HG03066 (cell line): ENCODE measurements at regions not wholly inside any gene's neighbourhood (a gene's known extent, or its start where the extent isn't known, plus 50 kb on each side); places are given as distances from the start of the nearest gene placed in this dataset.
"Not testable (repeated sequence)": the region's sequence is repeated elsewhere in the genome, so short reads cannot be mapped to it uniquely, and the experiment has no call there.

Experiments used
- ATAC-seq: cut with Tn5 transposase; IDR thresholded peaks from one replicate; pipeline ENCODE4 v1.9.1; 2021; ENCODE audit warnings: low read depth; ENCODE audit not compliant: unreplicated experiment

DNA sequence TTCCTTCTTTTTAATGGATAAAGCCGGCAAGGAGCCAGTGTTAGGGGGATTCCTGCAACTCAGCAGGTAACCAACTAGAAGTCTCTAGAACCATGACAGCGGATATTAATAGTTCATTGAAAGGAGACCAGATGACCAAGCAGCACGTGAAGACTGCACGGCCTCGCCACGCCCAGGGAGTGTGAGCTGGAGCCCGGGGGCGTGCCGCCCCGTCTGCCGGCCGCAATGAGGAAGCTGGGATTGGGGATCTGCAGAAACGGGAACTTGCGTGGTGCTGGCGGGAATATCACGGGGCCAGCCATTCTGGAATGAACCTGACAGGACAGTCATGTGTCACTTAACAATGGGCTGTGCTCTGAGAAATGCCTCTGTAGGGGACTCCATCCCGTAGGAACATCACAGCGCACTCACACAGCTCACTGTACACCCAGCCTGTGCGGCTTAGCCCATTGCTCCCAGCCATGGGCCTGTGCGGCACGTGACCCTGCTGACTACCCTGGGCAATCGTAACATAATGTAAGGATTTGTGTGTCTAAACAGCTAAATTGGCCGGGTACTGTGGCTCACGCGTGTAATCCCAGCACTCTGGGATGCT, 4092.8 kb upstream of the TPTE start:
- ATAC-seq, result not testable (repeated sequence)

DNA sequence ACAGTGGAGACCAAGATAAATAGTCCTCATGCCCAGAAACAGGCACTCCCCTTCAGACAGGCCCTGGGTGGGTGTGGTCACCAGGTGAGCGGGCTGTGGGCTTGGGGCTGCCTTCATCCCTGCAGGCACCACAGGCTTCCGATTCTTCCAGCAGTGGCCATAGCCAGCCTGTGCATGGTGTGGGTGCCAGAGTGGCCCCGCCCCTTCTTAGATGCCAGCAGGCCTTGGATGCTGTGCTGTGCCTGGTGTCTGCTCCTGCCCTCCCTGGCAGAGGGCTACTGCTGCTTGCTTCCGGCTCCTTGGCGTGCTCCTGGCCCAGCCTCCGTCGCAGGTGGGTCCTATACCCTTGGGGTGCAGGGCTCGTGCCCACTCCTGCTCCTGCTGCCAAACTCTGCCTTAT, 4091.5 kb upstream of the TPTE start:
- ATAC-seq, result not testable (repeated sequence)

DNA sequence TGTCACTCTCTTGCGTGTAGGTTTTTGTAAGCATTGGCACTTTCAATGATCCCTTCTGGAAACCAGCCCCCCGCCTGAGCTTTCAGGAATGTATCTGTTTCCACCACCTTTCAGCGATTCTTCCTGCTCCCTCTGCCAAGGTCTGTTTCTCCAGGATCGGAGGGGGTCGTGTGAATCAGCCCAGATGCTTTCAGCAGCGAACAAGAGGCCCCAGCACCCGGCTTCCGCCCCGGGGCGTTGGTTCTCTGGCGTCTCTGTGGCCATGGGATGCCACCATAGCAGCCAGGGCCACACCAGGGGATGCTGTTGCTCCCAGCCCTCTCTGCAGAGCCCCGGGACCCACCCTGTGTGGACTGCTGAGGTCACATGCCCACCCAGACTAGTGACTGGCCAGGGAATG, 4088.2 kb upstream of the TPTE start:
- ATAC-seq, result not testable (repeated sequence)

DNA sequence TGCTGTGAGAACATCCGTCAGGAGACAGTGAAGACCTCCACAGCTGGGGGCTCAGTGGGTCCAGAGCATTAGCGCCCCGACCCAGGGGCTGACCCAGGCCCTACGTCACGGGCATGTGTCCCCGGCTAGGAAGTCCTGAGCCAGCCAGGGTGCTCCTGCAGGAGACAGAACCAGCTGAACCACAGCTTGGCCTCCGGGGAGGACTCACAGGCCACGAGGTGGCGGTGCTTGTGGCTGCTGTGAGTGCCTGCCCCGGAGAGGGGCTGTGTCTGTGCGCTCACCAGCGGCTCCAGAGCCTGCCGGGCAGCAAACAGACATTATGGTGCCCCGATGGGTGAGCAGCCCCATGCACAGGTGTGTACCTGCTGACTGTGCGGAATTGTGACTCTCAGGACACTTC, 4085.2 kb upstream of the TPTE start:
- ATAC-seq, result not testable (repeated sequence)

DNA sequence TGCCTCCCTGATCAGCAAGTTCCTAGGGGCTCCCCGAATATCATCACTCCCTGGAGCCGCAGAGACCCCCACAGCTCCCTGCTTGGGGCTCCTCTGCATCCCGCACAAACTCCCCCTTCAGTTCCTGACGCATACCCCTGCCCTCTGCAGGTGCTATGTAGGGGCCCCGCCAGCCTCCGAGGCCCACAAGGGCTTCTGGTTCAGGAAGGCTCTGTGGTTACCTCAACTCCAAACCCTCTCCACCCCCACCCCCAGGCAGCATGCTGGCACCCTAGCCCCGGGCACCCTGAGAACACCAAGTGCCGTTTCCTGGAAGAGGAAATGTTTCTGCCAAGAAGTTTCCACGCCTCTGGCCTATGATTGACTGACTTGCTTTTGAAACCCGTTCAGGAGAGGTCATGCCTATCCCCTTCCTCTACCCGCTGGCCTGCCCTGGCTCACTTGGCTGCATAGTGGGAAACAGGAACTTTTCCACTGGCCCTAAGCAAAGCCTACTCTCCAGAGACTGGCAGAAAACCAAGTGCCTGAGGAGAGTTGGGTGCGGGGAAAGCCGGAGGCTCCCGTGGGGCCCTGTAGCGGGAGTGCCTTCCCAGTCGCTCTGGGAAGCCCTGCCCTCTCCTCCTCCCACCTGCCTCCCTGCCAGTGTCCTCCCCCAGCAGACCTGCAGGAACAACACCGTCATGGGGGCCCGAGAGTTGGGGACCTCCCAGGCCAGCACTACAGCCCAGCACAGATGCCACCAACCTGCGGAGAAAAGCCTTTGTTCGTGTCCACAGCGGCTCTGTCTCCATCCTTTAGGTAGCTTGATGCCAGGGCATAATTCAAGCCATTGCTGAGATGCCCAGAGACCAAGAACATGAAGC, 4084.2 kb upstream of the TPTE start:
- ATAC-seq, result not testable (repeated sequence)

DNA sequence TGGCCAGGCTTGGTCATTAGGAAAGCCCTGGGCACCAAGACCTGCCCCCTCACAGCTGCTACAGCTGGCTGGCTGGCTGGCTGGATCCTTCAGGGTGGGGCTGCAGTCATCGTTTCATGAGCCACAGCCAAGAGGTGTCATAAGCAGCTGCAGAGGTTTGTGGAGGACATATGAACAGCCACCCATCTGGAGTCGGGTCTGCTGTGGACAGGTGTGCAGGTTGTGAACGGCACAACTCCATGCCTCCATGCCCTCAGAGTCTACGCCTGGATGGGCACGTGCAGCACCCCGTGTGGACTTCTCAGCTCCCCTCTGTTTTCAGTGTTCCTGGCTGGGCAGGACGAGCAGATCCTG, 4083.6 kb upstream of the TPTE start:
- ATAC-seq, result not testable (repeated sequence)

DNA sequence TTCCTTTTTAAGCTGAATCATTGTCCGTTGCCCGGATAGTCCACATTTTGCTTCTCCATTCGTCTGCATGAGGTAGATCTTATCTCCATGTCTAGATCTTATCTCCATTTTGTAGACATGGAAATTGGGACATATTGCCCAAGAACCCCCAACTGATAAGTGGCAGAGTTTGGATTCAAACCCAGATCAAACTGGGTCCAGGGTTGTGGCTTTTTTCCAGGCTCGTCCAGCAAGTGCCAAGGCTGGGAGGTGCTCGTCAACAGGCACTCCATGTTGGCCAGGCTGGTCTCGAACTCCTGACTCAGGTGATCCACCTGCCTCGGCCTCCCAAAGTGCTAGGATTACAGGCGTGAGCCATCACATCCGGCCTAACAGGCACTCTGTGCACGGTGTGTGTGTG, 4082.3 kb upstream of the TPTE start:
- not testable (repeated sequence) for ATAC-seq

DNA sequence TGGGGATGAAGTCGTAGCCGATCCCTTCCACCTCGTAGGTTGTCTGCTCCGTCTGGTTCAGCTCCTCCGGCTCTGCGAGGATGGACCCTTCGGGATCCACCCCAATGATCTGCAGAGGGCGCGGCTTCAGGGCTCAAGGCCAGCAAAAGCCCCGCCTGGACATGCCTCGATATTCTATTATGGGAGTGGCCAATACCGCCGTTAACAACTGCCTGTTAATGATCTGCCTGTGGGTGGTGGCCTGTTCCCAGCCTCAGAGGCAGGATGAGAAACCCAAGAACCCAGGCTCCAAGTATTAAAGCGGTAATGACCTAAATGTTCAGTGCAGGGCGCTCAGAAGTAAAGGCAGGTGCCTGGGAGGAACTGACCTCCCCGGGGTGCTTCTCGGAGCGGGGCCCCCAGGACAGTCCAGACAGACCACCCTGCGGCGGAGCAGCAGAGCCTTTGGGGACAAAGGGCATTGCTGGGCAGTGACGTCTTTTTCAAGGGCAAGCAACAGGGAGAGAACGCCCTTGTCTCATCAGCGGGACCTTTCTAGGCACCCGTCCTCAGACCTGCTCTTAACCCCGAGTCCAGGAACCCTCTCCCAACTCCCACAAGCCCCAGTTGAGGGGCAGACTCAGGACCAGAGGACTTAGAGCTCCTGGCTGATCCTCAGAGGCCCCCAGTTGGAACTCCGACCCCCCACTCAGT, 4066.6 kb upstream of the TPTE start:
- ATAC-seq, result not testable (repeated sequence)

DNA sequence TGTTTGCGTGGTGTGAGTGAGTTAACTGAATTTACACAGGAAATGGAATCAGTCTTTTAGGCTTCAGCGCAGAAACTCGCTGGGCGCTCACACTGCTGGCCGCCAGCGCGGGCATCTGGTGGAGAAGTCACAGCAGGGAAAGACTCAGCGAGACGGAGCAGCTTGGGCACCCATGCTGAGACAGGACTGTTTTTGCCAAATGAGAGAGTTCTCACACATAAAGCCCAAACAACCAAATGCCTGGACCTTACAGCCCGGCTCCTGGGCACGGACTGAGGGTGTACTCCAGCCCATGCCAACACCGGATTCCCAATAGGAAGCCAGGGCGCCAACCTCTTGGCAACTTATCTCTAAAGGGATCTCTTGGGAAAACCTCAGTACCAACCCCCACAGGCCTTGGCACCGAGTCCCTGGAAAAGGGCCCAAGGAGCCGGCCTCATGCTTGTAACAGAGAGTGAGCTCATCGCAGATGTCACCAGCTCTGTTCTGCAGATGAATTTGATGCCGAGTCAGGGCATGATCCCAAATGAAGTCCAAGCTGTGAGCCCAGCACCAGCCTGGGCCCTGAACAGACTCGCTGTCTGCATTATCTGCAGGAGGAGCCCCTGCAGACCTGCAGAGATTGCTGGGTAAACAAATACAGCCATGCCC, 4065.2 kb upstream of the TPTE start:
- not testable (repeated sequence) for ATAC-seq

DNA sequence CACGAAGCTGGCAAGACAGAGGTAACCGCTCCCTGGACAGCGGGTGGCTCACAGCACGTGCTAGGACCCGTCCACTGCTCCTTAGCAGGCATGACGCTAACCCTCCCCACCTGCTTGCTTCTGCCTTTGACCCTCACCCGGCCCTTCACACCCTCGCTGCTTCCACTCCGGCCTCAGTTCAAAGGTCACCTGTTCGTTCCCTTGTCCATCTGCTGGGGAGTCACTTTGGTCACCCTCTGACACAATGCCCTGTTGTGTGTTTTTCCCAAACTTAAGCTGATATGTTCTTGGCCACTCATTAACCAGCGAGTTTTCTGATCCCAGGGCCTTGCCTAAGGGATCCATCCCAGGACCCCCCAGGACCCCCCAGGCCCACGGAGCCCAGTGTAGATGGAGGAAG, 4061.6 kb upstream of the TPTE start:
- not testable (repeated sequence) for ATAC-seq

DNA sequence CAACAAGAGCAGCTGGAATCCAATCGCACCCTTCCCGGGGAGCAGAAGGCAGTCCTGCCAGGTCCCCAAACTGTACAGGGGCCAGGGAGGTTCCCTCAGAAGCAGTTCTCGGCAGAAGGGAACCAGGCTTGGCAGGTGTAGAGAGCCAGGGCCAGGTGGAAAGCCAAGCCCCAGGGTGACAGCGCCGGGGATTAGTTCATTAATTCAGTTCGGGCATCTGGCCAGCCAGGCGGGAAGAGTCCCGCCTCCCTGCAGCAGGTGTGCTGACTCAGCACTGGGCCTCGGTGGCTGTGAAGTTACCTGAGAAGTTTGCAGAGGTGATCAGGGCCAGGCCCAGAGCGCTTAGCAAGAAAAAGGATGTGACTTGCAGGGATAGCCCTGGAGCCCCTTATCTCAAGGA, 4060.0 kb upstream of the TPTE start:
- ATAC-seq, result not testable (repeated sequence)

DNA sequence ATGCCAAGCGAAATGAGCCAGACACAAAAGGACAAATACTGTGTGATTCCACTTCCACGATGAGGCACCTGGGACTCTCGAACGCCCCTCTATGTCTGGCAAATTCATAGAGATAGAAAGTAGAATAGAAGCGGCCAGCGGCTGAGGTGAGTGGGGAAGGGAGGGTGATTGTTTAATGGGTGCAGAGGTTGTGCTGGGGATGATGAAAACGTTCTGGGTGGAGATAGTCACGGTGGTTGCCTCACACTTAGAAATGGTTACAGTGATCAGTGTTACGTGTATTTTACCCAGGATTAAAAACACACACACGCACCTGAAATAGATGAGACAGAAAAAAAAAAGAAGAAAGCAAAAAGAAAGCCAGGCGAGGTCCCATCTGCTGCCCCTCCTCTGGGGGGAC, 4057.0 kb upstream of the TPTE start:
- ATAC-seq, result not testable (repeated sequence)

DNA sequence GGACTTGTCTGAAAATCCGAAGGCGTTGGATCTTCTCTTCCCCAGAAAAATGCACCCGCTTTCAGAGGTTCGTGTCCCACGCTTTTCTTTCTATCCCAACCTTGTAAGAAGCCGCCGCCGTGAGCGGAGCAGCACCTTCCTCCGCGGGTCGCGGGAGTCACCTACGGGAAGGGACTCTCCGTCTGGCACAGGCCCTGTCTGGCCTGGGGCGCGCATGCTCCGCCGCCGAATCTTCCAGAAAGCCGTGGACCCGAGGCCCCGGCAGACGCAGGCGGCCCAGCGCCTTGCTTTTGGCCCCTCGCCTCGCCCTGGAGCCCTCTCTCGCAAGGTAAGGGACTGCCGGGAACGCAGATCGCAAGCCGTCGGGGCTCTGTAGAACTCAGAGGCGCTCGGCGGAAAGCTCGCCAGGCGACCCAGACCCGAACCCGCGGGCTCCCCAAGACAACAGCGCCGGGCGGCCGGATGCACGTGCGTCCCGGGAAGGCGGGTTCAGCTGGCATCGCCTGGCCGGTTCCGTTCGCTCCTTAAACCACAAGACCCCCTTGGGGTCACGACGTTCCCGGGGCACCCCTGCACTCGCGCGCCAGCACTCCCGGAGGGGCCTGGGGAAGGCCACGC, 4055.2 kb upstream of the TPTE start:
- not testable (repeated sequence) for ATAC-seq

DNA sequence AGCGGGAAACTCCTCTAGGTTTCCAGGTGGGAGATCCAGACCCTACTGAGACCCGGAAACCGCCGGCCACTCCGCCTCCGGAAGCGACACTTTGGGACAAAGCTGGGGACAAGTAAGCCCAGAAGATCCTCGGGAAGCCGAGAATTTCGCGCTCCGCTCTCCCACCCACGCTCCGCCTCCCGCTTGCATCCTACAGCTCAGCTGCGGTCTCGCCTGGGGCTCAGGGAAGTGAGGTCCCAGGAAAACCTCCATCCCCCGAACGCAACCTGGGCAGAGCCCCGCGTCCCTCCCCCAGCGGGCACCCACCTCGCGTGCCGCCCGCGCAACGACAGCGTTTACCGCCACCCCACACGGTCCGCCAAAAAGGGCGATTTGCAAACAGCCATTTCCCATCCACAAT, 4054.7 kb upstream of the TPTE start:
- ATAC-seq, result not testable (repeated sequence)

DNA sequence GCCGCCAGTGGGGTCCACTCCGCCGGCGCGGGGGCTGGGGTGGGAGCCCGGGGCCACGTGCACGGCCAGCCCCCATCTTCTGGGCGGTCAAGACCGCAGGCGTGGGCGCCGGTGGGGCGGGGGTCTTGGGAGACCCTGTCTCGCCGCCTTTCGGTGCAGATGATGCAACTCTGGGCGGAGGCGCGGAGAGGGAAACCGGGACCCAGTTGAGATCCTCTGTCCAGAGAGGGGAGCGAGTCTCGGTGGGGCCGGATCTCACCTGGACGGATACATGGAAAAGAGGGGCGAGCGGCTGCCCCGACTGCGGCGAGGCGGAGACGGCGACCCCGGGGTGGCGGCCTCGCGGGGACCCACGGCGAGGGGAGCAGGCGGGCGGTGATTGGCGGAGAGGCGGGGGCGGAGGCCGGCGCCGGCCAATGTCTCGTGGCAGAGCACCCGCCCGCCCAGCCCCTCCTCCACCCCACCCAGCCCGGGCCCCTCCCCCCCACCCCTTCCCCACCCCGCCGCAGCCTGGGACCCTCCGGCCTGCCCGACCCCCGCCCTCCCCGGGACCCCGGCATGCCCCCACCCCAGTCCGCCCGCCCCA, 4054.1 kb upstream of the TPTE start:
- ATAC-seq, result not testable (repeated sequence)

DNA sequence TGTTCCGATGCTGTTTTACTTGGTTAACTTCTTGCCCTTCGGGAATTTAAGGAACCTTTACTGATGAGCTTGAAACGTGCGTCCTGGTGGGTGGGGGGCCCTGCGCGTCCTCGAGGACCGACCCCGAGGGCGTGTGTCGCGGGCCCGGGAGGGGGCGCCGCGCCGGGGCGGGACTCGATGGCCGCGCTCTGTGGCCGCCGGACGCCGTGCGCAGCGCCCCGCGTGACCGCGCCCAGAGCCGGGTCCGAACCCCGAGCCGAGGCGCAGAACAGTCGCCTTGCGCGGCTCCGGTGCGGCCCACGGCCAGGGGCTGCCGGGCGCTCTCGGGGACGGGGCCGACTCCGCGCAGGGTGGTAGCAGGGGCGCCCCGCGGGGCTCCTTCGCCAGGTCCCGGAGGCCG, 4053.5 kb upstream of the TPTE start:
- not testable (repeated sequence) for ATAC-seq

DNA sequence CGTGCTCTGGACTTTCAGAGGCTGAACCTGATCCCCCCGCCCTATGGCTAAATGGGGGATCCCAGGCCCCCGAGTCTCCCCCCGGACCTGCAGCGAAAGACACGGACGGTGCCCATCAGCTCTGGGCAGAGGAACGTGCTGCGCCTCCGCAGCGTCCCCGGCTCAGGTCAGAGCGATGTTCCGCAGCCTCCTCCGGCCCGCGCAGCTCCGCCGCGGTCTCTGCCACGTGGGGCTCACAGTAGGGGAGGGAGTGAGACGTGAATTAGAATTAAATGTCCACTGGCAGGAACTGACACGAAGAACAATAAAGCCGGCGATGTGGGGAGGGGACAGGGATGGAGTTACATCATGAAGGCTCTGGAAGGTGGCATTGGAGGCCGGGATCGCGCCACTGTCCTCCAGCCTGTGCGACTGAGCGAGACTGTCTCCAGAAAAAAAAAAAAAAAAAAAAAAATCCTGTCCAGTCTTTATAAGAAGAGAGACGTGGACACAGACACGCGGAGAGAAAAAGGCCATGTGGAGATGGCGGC, 4053.0 kb upstream of the TPTE start:
- ATAC-seq, result not testable (repeated sequence)

DNA sequence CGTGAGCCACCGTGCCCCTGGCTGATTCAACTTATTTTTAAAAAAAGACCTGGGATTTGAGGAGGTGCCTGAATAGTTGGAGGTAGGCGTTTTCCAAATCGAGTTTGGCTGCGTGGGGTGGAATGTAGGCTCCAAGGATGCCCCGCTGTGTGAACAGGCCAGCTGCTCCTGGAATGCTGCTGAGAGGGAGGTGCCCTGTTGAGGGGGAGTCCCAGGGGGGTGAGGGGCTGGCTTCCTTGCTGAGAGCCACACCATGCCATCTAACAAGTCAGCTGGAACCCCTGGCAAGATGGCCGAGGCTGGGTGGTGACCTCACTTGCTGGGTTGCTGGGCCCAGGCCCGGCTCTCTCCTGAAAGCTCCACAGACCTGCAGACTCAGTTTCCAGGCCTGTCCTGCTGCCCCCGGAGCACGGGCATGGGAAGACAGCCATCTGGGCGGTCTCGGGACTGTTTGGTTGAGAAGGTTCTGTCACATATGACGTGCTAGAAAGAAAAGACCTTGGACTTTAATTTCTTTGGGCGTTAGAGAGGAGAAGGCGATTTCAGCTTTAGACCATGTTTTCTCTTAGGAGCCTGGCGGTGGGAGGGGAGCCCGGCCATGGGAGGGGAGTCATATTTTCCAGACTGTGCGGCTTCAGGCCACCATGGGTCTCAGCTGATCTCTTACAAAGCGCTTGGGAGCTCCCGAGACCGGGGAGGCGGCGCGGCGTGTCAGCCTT, 4047.0 kb upstream of the TPTE start:
- not testable (repeated sequence) for ATAC-seq

DNA sequence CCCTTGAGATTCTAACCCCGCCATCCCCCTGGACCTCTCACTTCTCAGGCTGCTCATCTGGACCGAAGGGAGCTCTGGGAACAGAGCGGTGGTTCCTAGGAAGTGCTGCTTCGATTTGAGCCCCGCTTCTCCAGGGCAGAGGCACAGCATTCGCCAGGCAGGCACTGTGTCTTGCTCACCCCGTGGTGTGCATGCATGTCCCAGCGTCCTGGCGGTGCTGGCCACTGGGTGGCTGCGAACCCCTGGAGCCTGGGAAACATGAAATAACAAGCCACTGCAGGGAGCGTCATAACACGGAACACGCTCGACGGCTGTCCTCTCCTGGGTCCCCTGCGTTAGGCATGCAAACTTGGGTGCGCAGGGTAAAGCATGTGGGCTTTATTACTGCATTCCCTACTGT, 4040.3 kb upstream of the TPTE start:
- not testable (repeated sequence) for ATAC-seq
